ENCODE measurements at regions not wholly inside any gene's neighbourhood (a gene's known extent, or its start where the extent isn't known, plus 50 kb on each side); places are given as distances from the start of the nearest gene placed in this dataset.
"Not testable (repeated sequence)": the region's sequence is repeated elsewhere in the genome, so short reads cannot be mapped to it uniquely, and the experiment has no call there.

DNA sequence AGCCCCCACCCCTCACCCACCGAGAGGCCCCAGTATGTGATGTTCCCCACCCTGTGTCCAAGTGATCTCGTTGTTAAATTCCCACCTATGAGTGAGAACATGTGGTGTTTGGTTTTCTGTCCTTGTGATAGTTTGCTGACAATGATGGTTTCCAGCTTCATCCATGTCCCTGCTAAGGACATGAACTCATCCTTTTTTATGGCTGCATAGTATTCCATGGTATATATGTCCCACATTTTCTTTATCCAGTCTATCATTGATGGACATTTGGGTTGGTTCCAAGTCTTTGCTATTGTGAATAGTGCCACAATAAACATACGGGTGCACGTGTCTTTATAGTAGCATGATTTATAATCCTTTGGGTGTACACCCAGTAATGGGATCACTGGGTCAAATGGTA lies 79.2 kb downstream of the PXDC1 start:
- DNase-seq = not testable (repeated sequence)

DNA sequence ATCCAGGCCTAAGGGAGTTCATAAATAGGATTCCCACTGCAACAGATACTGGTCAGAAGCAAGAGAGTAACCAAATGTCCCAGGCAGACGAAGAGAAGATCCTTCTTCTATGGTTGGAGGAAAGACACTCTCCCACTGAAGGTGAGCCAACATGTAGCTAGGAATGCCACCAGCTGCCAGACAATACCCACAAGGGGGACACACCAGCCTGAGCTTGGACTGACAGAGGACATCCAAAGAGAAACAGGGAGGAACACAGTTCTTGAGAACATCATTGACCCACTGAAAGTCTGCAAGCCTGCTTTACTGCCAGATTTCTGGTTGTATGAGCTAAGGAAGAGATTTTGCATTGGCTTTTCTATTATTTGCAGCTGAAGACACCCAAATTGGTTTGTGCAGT lies 80.1 kb downstream of the PXDC1 start:
- no peak for DNase-seq

DNA sequence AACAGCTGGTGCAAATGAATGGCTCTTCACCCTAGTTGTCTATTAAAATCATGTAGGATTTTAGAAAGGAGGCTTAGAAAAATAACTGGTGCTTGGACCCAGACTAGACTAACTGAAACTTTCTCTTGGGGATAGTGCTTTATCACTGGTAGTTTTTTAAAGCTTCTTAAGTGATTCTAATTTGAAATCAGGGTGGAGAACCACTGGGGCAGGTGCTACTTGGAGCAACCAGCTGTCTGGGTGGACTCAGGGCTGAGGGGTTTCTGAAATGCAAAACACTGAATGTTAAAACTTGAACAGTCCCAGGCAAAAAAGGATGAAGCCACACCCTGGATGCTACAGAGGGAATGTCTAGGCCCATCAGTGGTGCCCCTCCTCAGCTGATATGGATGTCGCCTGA lies 81.2 kb downstream of the PXDC1 start:
- no peak for DNase-seq

DNA sequence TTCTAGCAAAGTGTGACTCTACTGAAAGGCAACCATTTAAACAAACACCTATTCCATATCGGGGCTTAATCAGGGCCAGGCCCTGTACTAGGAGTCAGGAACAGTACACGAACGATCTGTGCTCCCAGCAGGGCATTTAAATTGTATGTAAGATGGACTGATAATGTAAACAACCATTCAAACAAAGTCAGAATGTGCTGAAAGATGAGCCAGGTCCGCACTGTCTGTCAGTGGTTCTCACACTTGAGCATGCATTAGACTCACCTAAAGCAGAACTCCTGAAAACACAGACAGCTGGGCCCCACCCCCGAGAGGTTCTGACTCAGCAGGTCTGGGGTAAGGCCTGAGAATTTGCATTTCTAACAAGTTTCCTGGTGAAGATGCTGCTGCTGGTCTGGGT lies 81.6 kb downstream of the PXDC1 start:
- no peak for DNase-seq

DNA sequence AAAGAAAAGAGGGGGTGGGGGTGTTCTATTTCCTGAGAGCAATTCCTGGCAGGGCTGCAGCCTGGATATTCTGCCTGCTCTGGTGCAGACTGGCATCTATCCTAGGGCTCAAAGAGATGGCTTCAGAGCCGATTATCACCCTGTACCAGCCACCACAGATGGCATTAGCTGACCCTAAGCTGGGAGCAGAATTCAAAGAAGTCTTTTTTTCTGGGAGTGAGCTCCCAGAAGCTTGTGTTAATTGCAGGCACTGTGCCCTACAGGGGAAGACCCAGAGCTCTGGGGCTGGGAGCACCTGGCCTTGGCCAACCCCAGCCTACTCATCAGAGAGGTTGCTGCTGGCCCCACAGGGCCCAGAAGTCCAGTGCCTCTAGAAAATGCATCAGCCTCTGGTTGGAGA lies 85.9 kb downstream of the PXDC1 start:
- no peak for DNase-seq

DNA sequence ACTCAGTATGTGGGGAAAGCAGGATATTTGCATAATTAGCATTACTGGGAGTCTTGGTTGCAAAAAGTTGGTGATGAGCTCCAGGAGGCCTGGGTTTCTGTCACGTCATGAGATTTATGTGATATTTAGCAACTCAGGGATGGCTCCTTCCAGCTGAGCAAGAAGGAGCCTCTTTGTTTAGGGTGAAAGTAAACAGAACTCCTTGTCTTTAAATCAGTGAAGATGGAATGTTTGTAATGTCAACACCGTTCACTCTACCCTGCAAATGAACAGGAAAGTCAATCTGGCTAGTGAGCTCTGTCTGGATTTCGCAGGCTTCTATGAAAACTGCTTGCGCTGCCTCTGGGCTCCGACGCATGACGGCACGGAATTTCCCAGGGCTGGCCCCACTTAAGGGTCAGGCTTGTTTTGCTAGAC lies 86.9 kb downstream of the PXDC1 start:
- DNase-seq = peak; percentile 2

DNA sequence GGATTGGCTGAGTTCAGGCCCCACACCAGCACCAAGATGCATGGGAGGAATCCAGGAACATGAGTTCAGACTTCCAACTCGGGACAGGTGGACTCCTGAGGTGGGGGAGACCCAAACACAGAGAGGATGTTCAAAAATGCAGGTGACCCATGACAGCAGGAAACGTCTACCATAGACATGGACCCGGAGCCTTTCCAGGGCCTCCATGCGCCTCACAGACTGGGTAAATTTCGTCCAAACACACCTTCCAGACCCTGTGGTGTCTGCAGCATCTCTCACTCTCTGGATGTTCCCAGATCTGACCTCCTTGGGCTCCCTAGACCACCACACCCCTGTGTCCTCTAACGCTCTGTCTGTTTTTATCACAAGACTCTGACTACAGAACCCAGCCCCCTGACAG lies 87.7 kb downstream of the PXDC1 start:
- DNase-seq = no peak

DNA sequence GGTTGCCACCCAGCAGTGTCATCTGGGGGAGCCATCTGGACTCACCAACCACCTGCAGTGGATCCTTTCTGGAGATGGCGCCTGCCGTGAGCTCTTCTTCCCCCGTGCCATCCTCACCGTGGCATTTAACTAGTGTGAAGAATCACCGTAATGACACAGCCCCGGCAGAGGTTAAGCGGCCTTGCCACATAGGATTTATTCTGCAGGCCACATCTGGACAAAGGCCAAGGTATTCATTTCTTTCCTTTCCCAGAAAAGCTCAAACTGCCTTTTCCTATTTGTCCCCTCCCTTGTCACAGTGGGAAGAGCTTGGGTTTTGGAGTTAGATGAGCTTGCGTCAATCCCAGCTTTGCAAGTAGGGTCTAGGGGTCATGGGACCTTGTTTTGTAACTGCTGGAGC lies 88.4 kb downstream of the PXDC1 start:
- no peak for DNase-seq

DNA sequence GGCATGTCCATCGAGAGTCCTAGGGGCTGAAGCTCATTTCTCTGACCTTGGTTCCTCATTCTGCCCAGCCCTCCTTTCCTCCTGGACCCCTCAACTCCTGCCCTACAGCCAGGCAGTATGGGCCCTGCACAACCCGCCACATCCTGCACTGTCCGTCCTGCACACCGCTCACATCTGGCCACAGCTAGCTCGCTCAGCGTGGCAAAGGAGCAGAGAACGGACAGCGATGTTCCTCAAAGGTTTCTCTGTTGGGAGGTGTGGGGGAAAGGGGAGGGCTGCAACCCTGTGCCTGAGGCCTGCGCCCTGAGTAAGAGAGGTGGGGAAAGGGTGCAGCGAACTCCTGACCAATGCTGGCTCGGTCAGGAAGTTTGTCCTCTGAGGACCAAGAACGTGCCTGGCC lies 90.1 kb downstream of the PXDC1 start:
- DNase-seq = no peak

DNA sequence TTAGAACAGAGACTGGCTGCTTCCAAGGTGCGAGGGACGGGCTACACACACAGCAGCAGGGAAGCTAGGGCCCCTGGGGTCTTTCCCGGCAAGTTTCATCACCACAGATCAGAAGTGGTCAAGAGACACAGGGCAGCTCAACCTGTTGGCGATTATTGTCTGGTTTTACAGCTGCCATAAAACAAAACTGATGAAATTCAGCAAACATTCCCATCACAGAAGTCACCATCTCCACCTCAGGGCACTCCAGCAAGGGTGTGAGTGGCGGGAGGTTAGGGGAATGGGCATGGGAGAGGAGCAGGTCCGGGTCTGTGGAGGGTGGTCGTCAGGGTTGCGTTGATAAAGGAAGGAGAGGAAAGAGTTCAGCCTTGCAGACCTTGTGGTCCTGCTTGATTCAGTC lies 91.0 kb downstream of the PXDC1 start:
- DNase-seq = no peak

DNA sequence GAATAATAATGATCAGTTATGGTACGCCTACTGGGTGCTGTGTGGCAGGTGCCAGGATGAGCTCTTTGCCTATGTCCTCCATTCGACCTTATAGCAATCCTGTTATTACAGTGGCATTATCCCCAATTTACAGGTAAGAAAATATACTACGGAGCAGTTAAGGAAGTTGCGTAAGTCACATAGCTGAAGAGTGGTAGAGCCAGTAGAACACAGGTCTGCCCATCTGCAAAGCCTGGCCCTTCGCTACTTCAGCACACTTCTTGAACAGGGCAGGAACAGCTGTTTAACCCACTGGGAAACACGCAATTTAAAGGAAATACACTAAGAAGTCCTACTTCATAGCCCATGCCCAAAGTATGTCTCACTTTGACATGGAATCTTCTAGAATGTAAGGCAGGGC lies 91.8 kb downstream of the PXDC1 start:
- no peak for DNase-seq

DNA sequence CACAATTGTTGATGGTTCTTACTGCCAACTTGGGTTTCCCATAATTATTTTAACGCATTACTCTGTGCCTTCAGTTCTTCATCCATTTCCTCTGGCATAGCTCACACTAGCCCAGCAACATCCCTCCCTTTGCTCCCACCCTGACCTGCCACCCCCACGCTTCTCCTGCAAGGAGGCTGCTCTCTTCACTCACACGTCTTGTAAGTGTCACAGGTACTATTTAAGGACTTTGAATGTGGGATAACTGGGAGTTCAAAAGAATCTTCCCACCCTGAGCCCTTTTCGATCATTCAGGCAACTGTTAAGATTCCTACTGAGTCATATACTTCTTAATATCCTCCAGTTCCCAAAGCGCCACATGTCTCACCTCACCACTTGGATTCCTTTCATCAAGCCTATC lies 95.4 kb downstream of the PXDC1 start:
- DNase-seq = no peak

DNA sequence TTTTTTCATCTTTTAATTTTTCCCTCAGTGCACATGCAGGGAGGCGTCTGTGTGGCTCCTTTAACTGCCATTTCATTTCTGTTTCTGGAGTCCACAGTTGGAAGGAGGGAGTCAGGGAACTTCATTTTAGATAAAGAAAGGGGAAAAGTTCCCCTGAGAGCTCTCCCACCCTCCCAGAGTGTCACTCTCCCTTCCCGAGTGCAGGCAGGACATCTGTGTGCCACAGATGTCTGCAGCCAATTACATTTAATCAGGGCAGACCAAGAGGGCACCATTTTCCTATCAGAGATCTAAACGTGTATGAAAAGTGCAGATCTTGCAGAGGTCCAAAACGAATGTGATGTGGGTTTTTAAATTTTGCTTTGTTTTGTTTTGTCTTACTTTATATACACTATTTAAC lies 96.6 kb downstream of the PXDC1 start:
- no peak for DNase-seq

DNA sequence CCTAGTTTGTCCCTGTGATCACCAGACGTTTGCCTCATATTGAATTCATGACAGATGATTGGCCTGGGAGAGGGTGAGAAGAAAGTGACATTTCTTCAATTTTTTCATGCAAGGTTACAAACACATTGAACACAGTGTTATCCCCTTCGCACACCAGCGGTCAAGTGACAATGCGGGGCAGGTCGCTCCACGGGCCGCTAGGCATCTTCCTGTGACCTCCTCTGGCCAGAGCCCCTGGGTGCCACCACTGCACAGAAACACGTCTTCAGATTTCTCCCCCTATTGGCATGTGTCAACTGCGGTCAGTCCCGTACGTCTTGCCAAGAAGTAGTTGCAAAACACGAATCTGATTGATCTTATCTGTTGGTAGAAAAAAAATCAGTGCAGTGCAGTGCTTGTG lies 97.1 kb downstream of the PXDC1 start:
- no peak for DNase-seq

DNA sequence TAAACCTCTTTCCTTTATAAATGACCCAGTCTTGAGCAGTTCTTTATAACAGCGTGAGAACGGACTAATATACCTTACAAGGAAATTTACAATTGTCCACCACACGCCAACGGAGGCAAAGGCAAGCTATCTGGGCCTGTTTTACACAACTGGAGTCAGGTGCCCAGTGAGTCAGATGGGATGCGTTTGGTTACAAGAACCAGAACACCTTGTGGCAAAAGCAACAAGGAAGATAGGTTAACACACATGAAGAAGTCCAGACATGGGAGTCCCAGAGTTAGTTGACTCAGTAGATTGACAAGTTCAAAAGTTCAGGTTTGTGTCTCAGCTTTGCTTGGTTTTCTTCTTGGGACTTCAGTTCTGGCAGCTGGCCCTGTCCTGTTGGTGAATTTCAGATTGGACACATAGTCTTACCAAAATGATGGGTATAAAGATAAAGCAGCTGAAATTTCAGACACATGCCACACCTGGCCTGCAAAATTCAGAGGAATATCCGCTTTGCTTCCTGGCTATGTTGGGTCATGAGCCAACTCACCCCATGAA lies 97.9 kb downstream of the PXDC1 start:
- no peak for DNase-seq

DNA sequence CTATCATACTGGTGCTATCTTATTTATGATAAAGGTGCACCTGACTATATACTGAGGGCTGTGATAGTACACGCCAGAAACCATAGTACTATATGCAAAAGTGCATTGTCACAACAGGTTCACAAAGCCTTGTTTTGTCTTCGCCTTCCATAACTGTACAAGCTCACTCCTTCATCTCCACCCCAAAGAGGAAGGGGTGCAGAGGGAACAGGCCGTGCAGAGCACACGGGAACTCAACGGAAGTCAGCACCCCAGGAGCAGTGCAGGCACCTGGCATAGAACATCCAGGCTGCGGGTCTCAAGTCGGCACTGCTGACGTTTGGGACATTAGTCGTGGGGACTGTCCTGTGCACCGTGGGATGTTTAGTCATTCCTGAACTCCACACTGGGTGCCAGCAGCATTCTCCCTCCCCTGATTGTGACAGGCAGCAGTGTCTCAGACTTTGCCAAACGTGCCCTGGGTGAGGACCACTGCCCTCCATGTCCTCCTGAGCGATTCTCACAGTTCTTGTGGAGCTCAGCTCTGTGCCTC lies 99.7 kb downstream of the PXDC1 start:
- no peak for DNase-seq

DNA sequence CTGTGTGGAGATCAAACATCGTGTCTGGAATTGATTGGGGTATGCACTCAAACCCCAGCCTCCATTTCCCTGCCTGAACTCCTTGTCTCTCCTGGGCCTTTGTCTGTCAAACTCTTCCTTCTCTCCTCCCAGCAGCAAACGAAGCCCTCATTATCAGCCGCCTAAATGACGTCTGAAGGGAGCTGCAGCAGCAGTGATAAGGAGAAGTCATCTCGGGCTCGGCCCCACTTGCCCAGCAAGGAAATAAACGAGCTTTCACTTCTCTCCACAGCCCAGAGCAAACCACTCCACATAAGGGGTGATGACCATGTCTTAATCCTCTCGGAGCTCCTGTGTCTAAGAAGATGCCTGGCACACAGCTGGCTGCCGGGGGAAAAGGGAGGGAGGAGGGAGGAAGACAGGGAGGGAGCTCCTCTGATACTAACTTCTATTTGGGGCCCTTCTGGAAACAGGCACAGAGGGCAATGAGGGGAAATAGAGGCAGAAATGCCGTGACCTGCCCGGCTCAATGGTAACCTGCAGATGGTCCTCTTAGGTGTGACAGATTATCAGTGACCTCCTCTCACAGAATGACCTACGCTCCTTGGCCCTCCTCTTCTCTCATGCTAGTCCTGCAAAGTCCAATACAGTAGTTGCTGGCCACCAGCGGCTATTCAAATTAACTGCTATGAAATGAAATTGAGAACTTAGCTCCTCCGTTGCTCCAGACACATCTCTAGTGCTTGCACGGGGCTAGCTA lies 100.4 kb downstream of the PXDC1 start:
- DNase-seq = no peak

DNA sequence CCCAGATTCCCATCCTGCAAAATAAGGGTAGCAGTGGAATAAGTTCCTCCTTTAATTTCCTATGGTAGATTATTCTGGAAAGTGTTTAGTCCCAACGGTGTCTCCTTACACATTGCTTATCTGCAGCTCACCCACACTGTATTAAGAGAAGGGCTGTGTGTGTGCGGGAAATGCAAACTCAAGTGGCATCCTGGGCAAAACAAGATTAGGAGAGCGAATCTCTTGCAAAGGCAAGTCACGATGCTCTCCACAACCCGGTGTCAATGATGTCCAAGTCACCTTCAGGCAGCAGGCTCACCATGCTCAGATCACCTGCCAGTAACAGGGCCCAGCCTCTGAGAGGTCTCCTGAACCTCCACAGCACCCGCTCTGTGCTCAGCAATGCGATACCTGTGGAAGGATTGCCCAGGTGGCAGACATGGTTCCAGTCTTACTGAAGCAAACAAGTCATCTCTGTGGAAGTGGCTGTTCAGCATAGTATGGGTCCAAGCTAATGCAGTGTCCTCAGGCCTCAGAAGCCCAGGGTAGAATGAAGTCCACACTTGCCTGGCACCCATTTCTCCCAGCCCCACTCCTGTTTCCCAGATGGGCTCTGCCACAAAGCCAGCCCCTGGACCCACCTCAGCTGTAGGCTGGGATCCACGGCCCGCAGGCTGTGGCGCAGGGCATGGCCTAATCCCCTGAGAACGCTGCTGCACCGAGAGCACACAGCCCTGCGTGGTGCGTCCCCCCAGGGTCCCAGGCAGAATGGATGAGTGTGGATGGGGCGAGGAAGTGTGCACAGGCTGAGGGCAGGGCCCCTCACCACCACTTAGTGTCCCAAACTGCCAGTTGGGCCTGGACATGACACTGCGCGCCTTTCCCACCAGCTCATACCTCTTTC lies 101.2 kb downstream of the PXDC1 start:
- no peak for DNase-seq

DNA sequence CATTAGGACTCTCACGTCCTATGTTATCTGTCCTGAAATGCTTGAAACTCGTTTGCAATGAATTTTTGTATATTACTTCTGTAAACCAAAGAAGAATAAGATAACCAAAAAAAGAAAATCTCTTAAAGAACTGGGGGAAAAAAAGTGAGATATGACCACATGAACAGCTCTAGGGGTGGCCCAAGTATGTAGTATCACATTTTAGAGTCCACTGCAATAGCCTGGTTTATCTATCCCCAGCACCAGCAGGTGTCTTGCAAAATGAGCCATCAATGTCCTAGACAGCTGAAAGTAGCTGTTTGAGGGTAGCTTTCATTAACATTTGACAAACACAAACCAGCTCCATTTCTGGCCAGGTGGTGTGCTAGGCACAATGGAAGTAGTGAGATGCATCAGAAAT lies 102.8 kb downstream of the PXDC1 start:
- no peak for DNase-seq

DNA sequence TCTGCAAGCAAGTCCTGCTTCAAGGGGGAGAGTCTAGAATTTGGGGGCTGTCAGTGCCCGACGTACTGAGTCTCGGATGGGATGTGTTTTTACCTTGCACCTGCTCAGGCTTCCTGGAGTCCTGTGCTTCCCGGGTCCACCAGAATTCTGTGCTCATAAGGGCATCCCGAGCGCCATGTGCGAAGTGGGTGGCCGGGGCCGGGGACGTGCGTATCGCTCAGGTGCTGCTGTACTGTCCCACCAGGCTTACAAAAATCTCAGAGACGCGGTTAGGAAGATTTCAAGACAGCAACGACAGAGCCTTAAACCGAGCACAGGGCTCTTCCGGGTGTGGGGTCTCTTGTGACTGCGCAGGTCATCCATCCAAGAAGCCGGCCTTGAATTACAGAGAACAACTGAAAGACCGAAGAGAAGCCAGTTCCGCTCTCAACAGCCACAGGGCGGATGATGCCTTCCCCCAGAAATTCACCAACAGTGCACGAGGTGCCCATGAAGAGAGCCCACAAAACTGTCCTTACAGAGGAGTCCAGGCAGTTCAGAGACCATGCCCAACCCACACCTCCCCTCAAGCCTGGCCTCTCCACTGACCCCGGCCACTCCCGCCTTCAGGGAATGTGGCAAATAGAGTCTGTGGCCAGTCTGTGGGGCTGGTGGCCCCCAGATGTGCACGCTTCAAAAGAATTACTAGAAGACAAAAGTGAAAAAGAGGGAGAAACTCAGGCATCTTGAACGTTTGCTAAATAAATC lies 104.7 kb downstream of the PXDC1 start:
- DNase-seq = no peak

DNA sequence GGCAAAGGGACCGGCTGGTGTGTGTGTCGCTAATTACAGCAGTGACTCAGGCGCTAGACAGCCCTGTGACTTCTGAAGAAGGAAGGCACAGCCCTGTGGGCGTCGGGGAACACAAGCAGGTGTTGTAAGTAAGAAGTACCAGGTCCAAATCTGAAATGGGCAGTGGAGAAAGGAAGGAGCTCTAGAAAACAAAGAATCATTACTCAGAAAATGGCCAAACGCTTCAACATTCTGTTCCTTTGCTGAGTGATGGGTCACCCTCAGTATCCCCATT lies 106.8 kb downstream of the PXDC1 start:
- no peak for DNase-seq

DNA sequence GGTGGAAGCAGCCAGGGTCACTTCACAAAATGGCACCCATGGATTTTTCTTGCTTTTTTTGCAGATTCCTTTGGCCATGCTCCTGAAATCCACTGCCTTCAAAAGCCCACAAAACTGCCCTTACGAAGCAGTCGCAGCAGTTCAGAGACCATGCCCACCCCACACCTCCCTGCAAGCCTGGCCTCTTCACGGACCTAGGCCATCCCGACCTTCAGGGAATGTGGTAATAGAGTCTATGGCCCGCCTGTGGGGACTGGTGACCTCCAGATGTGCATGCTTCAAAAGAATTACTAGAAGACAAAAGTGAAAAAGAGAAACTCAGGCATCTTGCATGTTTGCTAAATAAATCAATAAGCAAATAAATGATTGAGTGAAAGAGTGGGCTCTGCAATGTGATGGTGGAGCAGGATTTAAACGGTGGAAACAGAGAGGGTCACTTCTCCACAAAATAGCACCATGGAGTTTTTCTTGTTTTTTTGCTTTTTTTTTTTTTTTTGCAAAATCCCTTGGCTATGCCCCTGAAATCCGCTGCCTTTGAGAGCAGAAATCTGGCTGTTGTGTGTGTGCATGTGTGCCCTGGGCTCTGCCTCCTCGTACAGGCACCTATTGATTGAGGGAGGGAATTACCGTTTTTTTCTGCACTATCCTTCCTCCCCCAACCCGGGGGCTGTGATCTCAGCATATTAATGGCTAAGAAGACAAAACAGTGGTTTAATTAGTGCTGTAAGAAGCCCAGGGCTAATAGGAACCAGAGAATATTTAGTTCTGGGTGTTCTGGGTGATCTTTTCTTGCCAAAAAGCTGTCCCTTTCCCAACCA lies 107.4 kb downstream of the PXDC1 start:
- DNase-seq = no peak
